GM12891 (cell line): ENCODE measurements at regions not wholly inside any gene's neighbourhood (a gene's known extent, or its start where the extent isn't known, plus 50 kb on each side); places are given as distances from the start of the nearest gene placed in this dataset.

ENCODE experiments used
- POLR2A ChIP-seq: IDR thresholded peaks from 2 replicates; pipeline ENCODE4 v1.6.1; 2011; ENCODE audit warnings: low read depth, low read length, control low read depth
- POLR2AphosphoS5 ChIP-seq: IDR thresholded peaks from 2 replicates; pipeline ENCODE4 v1.6.1; 2011; ENCODE audit warnings: low read depth, low read length, control low read depth
- SPI1 ChIP-seq: IDR thresholded peaks from 2 replicates; pipeline ENCODE4 v1.6.1; 2011; ENCODE audit warnings: low read depth, low read length, control low read depth

- TF ChIP-seq SPI1, result no peak
- no peak for TF ChIP-seq POLR2A
- TF ChIP-seq POLR2AphosphoS5, result no peak
Observed at GRCh38 chr7:26428571-26428970, 136.9 kb downstream of the SNX10 start.
